Ramos (cell line): ENCODE measurements at regions not wholly inside any gene's neighbourhood (a gene's known extent, or its start where the extent isn't known, plus 50 kb on each side); places are given as distances from the start of the nearest gene placed in this dataset.
"Not testable (repeated sequence)": the region's sequence is repeated elsewhere in the genome, so short reads cannot be mapped to it uniquely, and the experiment has no call there.

Experiments used
- in situ Hi-C: fragments of 300-500 bp; cut with MboI; formaldehyde crosslinking; loops from one replicate; pipeline ENCODE4 v1.14.3; 2022; ENCODE audit warnings: low sequenced_read_pairs; ENCODE audit not compliant: unreplicated experiment

GRCh38 chr1:148362216-148362611 is 120.9 kb downstream of the PPIAL4G start:
- in situ Hi-C loops: no loop called here

- in situ Hi-C loops: not testable (repeated sequence)
Measured at GRCh38 chr1:148361427-148362215, 121.5 kb downstream of the PPIAL4G start.

DNA sequence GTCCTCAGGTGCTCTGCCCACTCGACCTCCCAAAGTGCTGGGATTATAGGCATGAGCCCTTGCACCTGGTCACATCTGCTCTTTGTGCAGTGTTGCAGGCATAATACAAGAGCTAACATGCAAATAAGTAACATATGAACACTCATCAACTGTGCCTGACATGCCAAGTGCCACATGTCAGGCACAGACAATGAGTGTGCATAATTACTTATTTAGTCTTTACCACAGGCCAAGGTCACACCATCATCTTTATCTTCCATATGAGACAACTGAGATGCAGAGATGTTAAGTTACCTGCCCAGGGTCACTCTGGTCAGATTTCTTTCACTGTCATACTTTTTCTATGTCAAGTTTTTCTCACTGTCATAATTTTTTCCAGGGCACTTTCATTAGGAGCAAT is 126.1 kb downstream of the PPIAL4G start:
- in situ Hi-C loops: no loop called here

DNA sequence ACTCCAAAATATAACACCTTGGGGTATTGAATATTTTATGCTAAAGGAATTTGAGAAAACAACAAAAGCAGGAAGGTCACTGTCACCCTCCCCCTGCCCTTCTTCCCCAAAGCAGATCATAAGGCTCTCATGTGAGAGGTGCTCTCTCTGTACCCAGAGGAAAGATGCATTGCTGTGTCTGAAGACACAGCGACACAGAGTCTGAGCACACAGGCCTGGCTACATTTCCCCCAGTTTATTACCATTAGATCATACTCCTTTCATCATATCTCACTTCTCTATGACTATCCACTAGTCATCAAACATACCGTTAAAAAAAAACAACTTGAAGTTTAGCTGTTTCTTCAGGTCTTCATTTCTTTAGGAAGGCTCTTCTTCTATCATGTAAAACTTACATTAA is 127.1 kb downstream of the PPIAL4G start:
- in situ Hi-C loops: no loop called here

- in situ Hi-C loops: no loop called here
Measured at GRCh38 chr1:148354913-148355308, 128.2 kb downstream of the PPIAL4G start.

GRCh38 chr1:148354284-148354912 is 128.7 kb downstream of the PPIAL4G start:
- in situ Hi-C loops: no loop called here

DNA sequence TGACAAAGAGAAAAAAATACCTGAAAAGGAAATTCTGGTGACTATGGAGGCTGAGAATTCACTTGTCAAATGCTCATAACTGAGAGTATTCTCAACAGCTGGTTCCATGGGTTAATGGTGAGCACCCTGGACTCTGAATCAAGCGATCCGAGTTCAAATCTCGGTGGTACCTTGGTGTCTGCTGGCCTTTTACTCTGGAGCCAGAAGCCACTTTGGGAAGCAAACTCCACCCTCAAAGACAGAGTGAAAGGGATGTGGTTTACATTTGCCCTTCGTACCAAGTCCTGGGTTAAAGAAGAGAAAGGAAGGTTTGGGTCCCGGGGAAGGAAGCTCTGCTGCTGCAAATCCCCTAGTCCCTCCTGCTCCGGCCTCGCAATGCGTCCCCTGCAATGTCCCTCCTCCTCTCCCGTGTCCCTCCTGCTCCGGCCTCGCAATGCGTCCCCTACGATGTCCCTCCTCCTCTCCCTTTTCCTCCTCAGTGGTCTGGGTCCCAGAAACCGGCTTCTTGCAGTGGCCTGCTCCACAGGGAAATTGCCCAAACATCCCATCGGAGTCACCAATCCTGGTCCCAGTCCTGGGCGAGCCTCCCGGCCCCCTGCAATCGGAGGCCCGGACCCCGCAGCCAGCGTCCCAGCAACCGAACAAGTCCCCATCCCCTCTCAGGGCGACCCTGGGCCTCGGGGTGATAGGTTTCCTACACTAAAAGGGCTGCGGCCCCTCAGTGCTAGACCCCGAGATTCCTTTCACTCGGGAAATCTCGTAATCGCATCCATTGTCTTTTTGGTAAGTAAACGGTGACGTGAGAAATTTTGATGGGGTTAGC is 129.4 kb downstream of the PPIAL4G start:
- in situ Hi-C loops: no loop called here

- in situ Hi-C loops: no loop called here
Measured at GRCh38 chr1:148352470-148353053, 130.5 kb downstream of the PPIAL4G start.

DNA sequence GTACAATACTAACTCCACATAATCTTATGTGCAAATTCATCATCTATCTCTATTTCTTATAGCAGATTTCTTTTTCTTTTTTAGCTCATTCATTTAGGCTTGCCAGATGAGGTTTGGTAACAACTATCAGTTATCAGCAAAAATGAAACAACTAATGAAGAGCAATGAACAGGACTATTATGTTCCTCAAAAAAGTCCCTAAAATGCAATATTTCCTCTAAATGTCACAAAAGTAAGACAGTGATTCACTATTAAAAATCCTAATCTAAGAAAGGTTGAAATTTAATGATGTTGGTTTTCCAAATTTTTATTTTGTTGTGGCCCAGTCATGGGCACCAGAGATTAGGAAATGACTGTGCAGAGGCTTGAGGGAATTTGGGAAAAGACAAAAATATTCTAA is 135.3 kb downstream of the PPIAL4G start:
- in situ Hi-C loops: no loop called here

GRCh38 chr1:148345659-148346151 is 137.4 kb downstream of the PPIAL4G start:
- in situ Hi-C loops: not testable (repeated sequence)

DNA sequence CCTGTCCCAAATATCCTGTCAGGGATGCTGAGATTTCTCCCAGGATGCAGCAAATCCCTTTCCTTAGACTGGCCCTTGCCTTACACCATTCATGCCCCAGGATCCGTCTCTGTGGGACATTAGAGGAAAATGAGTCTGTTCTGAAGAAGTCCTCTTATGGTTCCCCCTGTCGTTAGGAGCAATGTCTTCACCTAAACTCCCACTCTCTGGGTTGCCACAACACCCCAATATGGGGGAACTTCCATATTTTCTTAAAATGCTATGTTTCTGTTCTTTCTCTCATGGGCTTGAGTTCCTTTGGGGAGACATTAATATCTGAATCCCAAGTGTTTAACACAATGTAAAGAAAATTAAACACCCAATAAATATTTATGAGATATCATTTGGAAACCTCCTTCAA is 138.5 kb downstream of the PPIAL4G start:
- in situ Hi-C loops: not testable (repeated sequence)

DNA sequence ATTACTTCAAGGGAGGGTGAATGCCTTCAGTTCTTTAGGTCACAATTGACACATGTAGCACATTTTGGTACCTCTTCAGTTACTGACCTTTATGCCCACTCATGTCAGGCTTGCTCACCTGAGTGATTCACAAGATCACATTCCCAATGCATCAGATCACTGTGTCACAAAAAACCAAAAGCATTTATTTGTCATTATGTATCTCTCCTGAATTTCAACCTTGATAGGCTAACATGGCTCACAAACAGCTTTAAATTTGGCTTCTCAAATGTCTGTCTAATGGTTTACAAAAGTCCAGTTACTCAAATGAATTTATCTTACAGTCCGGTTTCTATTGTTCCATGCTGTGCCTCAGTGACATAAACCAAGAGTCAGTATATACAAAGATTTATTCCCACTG is 141.4 kb downstream of the PPIAL4G start:
- in situ Hi-C loops: not testable (repeated sequence)

DNA sequence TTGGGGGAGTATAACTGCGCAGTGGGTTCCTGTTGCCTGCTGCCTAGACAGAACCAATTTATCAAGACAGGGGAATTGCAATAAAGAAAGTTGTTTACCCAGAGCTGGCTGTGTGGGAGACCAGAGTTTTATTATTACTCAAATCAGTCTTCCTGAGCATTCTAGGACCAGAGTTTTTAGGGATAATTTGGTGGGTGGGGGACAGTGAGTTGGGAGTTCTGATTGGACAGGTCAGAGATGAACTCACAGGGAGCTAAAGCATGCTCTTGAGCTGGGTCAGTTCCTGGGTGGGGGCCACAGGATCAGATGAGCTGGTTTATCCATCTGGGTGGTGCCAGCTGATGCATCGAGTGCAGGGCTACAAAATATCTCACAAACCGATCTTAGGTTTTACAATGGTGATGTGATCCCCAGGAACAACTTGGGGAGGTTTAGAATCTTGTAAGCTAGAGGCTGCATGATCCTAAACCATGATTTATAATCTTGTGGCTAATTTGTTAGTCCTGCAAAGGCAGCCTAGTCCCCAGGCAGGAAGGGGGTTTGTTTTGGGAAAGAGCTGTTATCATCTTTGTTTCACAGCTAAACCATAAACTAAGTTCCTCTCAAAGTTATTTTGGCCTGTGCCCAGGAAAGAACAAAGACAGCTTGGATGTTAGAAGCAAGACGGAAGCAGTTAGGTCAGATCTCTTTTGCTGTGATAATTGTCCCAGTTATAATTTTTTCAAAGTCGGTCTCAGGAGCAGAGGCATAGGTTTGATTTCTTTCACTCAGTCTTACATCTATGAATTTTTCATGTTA is 146.8 kb downstream of the PPIAL4G start:
- in situ Hi-C loops: not testable (repeated sequence)

- in situ Hi-C loops: no loop called here
Measured at GRCh38 chr1:148334339-148335130, 148.6 kb downstream of the PPIAL4G start.

DNA sequence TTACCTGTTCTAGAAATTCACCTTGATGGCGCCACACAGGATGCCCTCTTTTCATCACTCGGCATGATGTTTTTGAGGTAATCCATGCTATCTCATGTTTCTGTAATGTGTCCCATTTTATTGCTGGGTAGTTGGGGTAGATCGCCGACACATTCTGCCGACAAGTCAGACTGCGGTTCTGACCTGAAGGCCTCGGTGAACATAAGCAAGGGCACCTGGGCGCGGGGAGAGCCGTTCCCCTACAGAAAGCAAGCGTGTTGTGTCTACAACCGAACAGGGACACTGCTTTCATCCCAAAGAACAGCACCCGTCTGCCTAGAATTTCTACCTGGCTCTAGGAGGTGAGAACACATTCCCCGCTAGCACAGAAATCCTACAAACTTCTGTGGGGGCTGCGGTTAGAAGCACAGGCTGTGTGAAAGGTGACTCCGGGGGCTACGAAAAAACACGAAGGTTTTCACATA is 149.2 kb downstream of the PPIAL4G start:
- in situ Hi-C loops: no loop called here

GRCh38 chr1:148328884-148329283 is 154.2 kb downstream of the PPIAL4G start:
- in situ Hi-C loops: no loop called here

GRCh38 chr1:148325031-148325430 is 158.1 kb downstream of the PPIAL4G start:
- in situ Hi-C loops: not testable (repeated sequence)

- in situ Hi-C loops: not testable (repeated sequence)
Measured at GRCh38 chr1:148324465-148324864, 158.6 kb downstream of the PPIAL4G start.

- in situ Hi-C loops: not testable (repeated sequence)
Measured at GRCh38 chr1:148320079-148320478, 163.0 kb downstream of the PPIAL4G start.
